Breast epithelium (tissue), 3 donors: ENCODE measurements at regions not wholly inside any gene's neighbourhood (a gene's known extent, or its start where the extent isn't known, plus 50 kb on each side); places are given as distances from the start of the nearest gene placed in this dataset.

Source experiments
- CTCF ChIP-seq, 3 donors: fragments of 450-650 bp; IDR thresholded peaks; one replicate each; pipeline ENCODE4 v1.5.1; 2016 to 2017; ENCODE audit warnings: antibody characterized with exemption in 3 of 3, mild to moderate bottlenecking in 3 of 3, moderate library complexity in 3 of 3
- POLR2A ChIP-seq: fragments of 450-650 bp; IDR thresholded peaks from one replicate; pipeline ENCODE4 v1.6.1; 2016; ENCODE audit warnings: antibody characterized with exemption, mild to moderate bottlenecking, moderate library complexity
- POLR2AphosphoS5 ChIP-seq, 3 donors: sonication (generic); formaldehyde crosslinking; IDR thresholded peaks; one replicate each; pipeline ENCODE4 v1.6.1; 2017; ENCODE audit warnings: antibody characterized with exemption in 3 of 3

- TF ChIP-seq POLR2AphosphoS5 (IDR thresholded peaks at IDR 0.05): no peak
- no peak for TF ChIP-seq CTCF (IDR thresholded peaks at IDR 0.05)
- no peak for TF ChIP-seq POLR2A
Observed at GRCh38 chrX:88903989-88904718, 157.1 kb downstream of the CPXCR1 start.
